Fibroblast of lung (primary cell): ENCODE measurements at regions not wholly inside any gene's neighbourhood (a gene's known extent, or its start where the extent isn't known, plus 50 kb on each side); places are given as distances from the start of the nearest gene placed in this dataset.

Source experiments
- EZH2 ChIP-seq: IDR thresholded peaks from 2 replicates; pipeline ENCODE4 v1.5.1; 2012; ENCODE audit warnings: low read length, control low read depth, mild to moderate bottlenecking; ENCODE audit errors: missing control alignments
- TF ChIP-seq, protein P1 (sequence below), 2 donors: IDR thresholded peaks in 1 of 2; conservative IDR thresholded peaks in 1 of 2; 1 replicate in 1 of 2; 2 replicates in 1 of 2; pipeline ENCODE4 v1.5.1; 2011 to 2012; ENCODE audit warnings: low read length in 2 of 2, control low read depth in 1 of 2, inconsistent platforms in 1 of 2, low read depth in 1 of 2, mild to moderate bottlenecking in 1 of 2

DNA sequence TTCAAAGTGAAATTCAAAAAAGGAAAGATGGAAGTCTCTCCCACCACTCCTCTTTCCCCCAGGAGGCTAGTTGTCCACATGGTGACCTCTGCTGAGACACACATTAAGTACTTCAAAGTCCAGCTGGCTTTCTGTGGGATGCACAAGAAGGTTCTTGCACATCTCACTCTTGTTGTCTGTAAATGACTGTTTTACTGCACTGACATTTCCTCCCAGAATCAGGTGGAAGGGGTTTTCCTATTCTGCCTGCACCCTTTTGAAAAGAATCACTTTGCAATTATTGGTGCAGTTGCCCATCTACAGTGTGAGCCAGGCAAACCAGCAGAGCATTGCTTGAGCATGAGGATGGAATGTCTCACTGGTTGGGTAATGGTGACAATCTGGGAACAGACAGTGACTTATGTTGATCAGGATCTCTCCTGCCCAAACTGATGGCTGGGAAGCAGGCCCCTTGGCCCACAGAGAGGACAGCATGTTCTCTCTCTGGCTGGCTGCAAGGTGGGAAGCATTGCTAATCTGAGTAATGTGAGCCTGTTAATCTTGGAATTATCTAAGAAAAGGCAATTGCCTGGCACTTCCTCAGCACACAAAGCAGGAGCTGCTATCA is 347.7 kb upstream of the SATB1 start:
- TF ChIP-seq, protein P1, sequence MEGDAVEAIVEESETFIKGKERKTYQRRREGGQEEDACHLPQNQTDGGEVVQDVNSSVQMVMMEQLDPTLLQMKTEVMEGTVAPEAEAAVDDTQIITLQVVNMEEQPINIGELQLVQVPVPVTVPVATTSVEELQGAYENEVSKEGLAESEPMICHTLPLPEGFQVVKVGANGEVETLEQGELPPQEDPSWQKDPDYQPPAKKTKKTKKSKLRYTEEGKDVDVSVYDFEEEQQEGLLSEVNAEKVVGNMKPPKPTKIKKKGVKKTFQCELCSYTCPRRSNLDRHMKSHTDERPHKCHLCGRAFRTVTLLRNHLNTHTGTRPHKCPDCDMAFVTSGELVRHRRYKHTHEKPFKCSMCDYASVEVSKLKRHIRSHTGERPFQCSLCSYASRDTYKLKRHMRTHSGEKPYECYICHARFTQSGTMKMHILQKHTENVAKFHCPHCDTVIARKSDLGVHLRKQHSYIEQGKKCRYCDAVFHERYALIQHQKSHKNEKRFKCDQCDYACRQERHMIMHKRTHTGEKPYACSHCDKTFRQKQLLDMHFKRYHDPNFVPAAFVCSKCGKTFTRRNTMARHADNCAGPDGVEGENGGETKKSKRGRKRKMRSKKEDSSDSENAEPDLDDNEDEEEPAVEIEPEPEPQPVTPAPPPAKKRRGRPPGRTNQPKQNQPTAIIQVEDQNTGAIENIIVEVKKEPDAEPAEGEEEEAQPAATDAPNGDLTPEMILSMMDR (conservative IDR thresholded peaks at IDR 0.05 in 1 of 2, IDR thresholded peaks at IDR 0.05 in 1 of 2; ENCODE audit: low read depth in 1 of 2, low read length in 2 of 2): no peak
- no peak for TF ChIP-seq EZH2
